Stomach (tissue), 8 donors: ENCODE measurements at regions not wholly inside any gene's neighbourhood (a gene's known extent, or its start where the extent isn't known, plus 50 kb on each side); places are given as distances from the start of the nearest gene placed in this dataset.

Experiments
- DNase-seq, 2 donors: peaks; one replicate each; pipeline versions ENCODE4 v3.0.0 to v3.0.0-alpha.2; 2013 to 2019
- H3K27ac ChIP-seq, 5 donors: fragments of 200-600 bp in 4 of 5; sonication (generic) in 4 of 5; one replicate each; pipeline ENCODE4 v1.5.1; 2013 to 2019; ENCODE audit warnings: mild to moderate bottlenecking in 1 of 5, moderate library complexity in 1 of 5
- H3K27me3 ChIP-seq, 3 donors: fragments of 200-600 bp; sonication (generic); one replicate each; pipeline ENCODE4 v1.5.1; 2017 to 2019; ENCODE audit warnings: mixed run types in 1 of 3
- H3K36me3 ChIP-seq, 4 donors: fragments of 200-600 bp; sonication (generic); 1 replicate in 3 of 4; 2 replicates in 1 of 4; pipeline ENCODE4 v1.5.1; 2016 to 2019
- H3K4me1 ChIP-seq, 4 donors: fragments of 200-600 bp; sonication (generic); one replicate each; pipeline ENCODE4 v1.5.1; 2016 to 2019
- H3K4me3 ChIP-seq, 4 donors: fragments of 200-600 bp; sonication (generic) in 3 of 4; one replicate each; pipeline ENCODE4 v1.5.1; 2016 to 2019; ENCODE audit warnings: mild to moderate bottlenecking in 1 of 4
- H3K9me3 ChIP-seq, 4 donors: fragments of 200-600 bp; sonication (generic); one replicate each; pipeline ENCODE4 v1.5.1; 2016 to 2019
- CTCF ChIP-seq, 7 experiments: fragments of 450-650 bp in 4 of 7; fragments of 200-600 bp in 3 of 7; sonication (generic) in 3 of 7; IDR thresholded peaks; one replicate each; pipeline ENCODE4 v1.5.1; 2016 to 2019; ENCODE audit warnings: antibody characterized with exemption in 7 of 7, control low read depth in 2 of 7, mild to moderate bottlenecking in 1 of 7
- EP300 ChIP-seq: sonication (generic); formaldehyde crosslinking; IDR thresholded peaks from one replicate; pipeline ENCODE4 v1.6.1; 2017; ENCODE audit warnings: antibody characterized with exemption
- POLR2A ChIP-seq, 4 donors: fragments of 450-650 bp; IDR thresholded peaks; one replicate each; pipeline ENCODE4 v1.6.1; 2016; ENCODE audit warnings: antibody characterized with exemption in 4 of 4, control low read depth in 2 of 4, mild to moderate bottlenecking in 1 of 4, moderate library complexity in 1 of 4
- POLR2AphosphoS5 ChIP-seq, 3 donors: sonication (generic); formaldehyde crosslinking; IDR thresholded peaks; one replicate each; pipeline ENCODE4 v1.6.1; 2016; ENCODE audit warnings: antibody characterized with exemption in 3 of 3
- WGBS, 5 donors: extraction: QIAGEN DNeasy Blood & Tissue Kit in 3 of 5; methylation state at CpG; one replicate each; pipeline versions ENCODE4 v1.1.5 to v1.1.7; 2013 to 2018; 5-methylcytosine and 5-hydroxymethylcytosine counted together
- intact Hi-C: fragments of 100-400 bp; cut with DNase I; formaldehyde crosslinking; loops from one replicate; pipeline ENCODE4 v1.15.1; 2023; ENCODE audit warnings: low total_unique reads
- donor health status: healthy with polysubstance abuse.
- donor health status: Bipolar disorder and iron deficiency.
- donor health status: healthy.

- Histone ChIP-seq H3K36me3 (no peaks in the 10 kb centered on the region), H3K27me3 (no peaks in the 10 kb centered on the region), H3K27ac (no peak overlapping the region), H3K4me3 (no peak overlapping the region), H3K4me1 (no peaks in the 10 kb centered on the region), H3K9me3 (no peaks in the 10 kb centered on the region)
- intact Hi-C loops = no loop called here
- no peak for TF ChIP-seq EP300
- TF ChIP-seq POLR2AphosphoS5 (IDR thresholded peaks at IDR 0.05) = no peak
- no peak for TF ChIP-seq POLR2A (IDR thresholded peaks at IDR 0.05)
- TF ChIP-seq CTCF (IDR thresholded peaks at IDR 0.05) = no peak
- 66 to 86% (median 74%) methylated on average over 3 of the region's 3 CpGs for WGBS, 5 donors
- peak in 1 of 2 donors; percentile 19 for DNase-seq
Observed at GRCh38 chr1:99573431-99574217, 72.3 kb upstream of the PALMD start.

- Histone ChIP-seq H3K27me3 (no peaks in the 10 kb centered on the region), H3K4me1 (no peaks in the 10 kb centered on the region), H3K4me3 (no peak overlapping the region), H3K27ac (no peak overlapping the region), H3K36me3 (no peaks in the 10 kb centered on the region), H3K9me3 (no peaks in the 10 kb centered on the region)
- 65 to 81% (median 70%) methylated on average over 3 of the region's 3 CpGs for WGBS, 5 donors
- no peak for TF ChIP-seq CTCF (IDR thresholded peaks at IDR 0.05)
- TF ChIP-seq EP300 = no peak
- no peak for TF ChIP-seq POLR2A (IDR thresholded peaks at IDR 0.05)
- TF ChIP-seq POLR2AphosphoS5 (IDR thresholded peaks at IDR 0.05) = no peak
- intact Hi-C loops = no loop called here
- DNase-seq = no peak
Observed at GRCh38 chr1:99577313-99577712, 68.6 kb upstream of the PALMD start.

GRCh38 chr1:99579691-99580172, 66.2 kb upstream of the PALMD start:
- no peak overlapping the region for H3K27ac ChIP-seq
- H3K27me3 ChIP-seq = no peaks in the 10 kb centered on the region
- intact Hi-C loops = no loop called here
- no peaks in the 10 kb centered on the region for H3K36me3 ChIP-seq
- no peak for TF ChIP-seq CTCF (IDR thresholded peaks at IDR 0.05)
- TF ChIP-seq POLR2A (IDR thresholded peaks at IDR 0.05) = no peak
- TF ChIP-seq POLR2AphosphoS5 (IDR thresholded peaks at IDR 0.05) = no peak
- no peak for TF ChIP-seq EP300
- no peak for DNase-seq
- WGBS, 5 donors = 22 to 37% (median 24%) methylated on average over 2 of the region's 2 CpGs
- H3K4me3 ChIP-seq = no peak overlapping the region
- no peaks in the 10 kb centered on the region for H3K4me1 ChIP-seq
- H3K9me3 ChIP-seq = no peaks in the 10 kb centered on the region

- intact Hi-C loops = no loop called here
- Histone ChIP-seq H3K4me3 (no peak overlapping the region), H3K27ac (no peak overlapping the region), H3K27me3 (no peaks in the 10 kb centered on the region), H3K9me3 (no peaks in the 10 kb centered on the region), H3K4me1 (no peaks in the 10 kb centered on the region), H3K36me3 (no peaks in the 10 kb centered on the region)
- WGBS, 5 donors = 75 to 92% (median 88%) methylated on average over 6 of the region's 6 CpGs
- TF ChIP-seq POLR2A (IDR thresholded peaks at IDR 0.05) = no peak
- no peak for TF ChIP-seq POLR2AphosphoS5 (IDR thresholded peaks at IDR 0.05)
- DNase-seq = peak in 1 of 2 donors; percentile 27
Observed at GRCh38 chr1:99580451-99580850, 65.5 kb upstream of the PALMD start.

- no peaks in the 10 kb centered on the region for H3K9me3 ChIP-seq
- 75 to 80% (median 78%) methylated on average over 4 of the region's 4 CpGs for WGBS, 5 donors
- no peak overlapping the region for H3K27ac ChIP-seq
- no peak overlapping the region for H3K4me3 ChIP-seq
- DNase-seq = no peak
- no peaks in the 10 kb centered on the region for H3K36me3 ChIP-seq
- intact Hi-C loops = no loop called here
- TF ChIP-seq CTCF (IDR thresholded peaks at IDR 0.05) (no peak), POLR2A (IDR thresholded peaks at IDR 0.05) (no peak), POLR2AphosphoS5 (IDR thresholded peaks at IDR 0.05) (no peak), EP300 (no peak)
- no peaks in the 10 kb centered on the region for H3K4me1 ChIP-seq
- H3K27me3 ChIP-seq = no peaks in the 10 kb centered on the region
Observed at GRCh38 chr1:99587008-99587407, 58.9 kb upstream of the PALMD start.
